Smooth muscle cell (in vitro differentiated cells): ENCODE measurements at regions not wholly inside any gene's neighbourhood (a gene's known extent, or its start where the extent isn't known, plus 50 kb on each side); places are given as distances from the start of the nearest gene placed in this dataset.

Source experiments
- DNase-seq: peaks from one replicate; lab custom pipeline; 2025; ENCODE audit not compliant: unreplicated experiment; lab: John Stamatoyannopoulos, UW
- H2AFZ ChIP-seq: fragments of 200-600 bp; sonication (generic); 2 replicates; pipeline ENCODE4 v1.6.0; 2016; ENCODE audit warnings: antibody characterized with exemption, low read depth, mild to moderate bottlenecking
- H3F3A ChIP-seq: fragments of 200-600 bp; sonication (generic); 2 replicates; pipeline ENCODE4 v1.6.0; 2017; ENCODE audit warnings: antibody characterized with exemption, low read depth
- H3K27ac ChIP-seq: fragments of 200-600 bp; sonication (generic); 2 replicates; pipeline ENCODE4 v1.5.1; 2016; ENCODE audit warnings: low read depth, mild to moderate bottlenecking
- H3K27me3 ChIP-seq: fragments of 200-600 bp; sonication (generic); 2 replicates; pipeline ENCODE4 v1.6.1; 2016; ENCODE audit warnings: low read depth, mild to moderate bottlenecking
- H3K36me3 ChIP-seq: fragments of 200-600 bp; sonication (generic); 2 replicates; pipeline ENCODE4 v1.5.1; 2016; ENCODE audit warnings: low read depth
- H3K4me1 ChIP-seq: fragments of 200-600 bp; sonication (generic); 2 replicates; pipeline ENCODE4 v1.5.1; 2016; ENCODE audit warnings: low read depth
- H3K4me2 ChIP-seq: fragments of 200-600 bp; sonication (generic); 2 replicates; pipeline ENCODE4 v1.6.0; 2016; ENCODE audit warnings: mild to moderate bottlenecking
- H3K4me3 ChIP-seq: fragments of 200-600 bp; sonication (generic); 2 replicates; pipeline ENCODE4 v1.5.1; 2016; ENCODE audit warnings: mild to moderate bottlenecking
- H3K79me2 ChIP-seq: fragments of 200-600 bp; sonication (generic); 2 replicates; pipeline ENCODE4 v1.6.0; 2016; ENCODE audit warnings: low read depth, mild to moderate bottlenecking
- H3K9ac ChIP-seq: fragments of 200-600 bp; sonication (generic); 2 replicates; pipeline ENCODE4 v1.6.0; 2016; ENCODE audit warnings: low read depth
- H3K9me3 ChIP-seq: fragments of 200-600 bp; sonication (generic); replicated peaks from 2 replicates; pipeline ENCODE4 v1.5.1; 2016; ENCODE audit warnings: low read depth
- H4K20me1 ChIP-seq: fragments of 200-600 bp; sonication (generic); 2 replicates; pipeline ENCODE4 v1.6.0; 2016; ENCODE audit warnings: low read depth
- CTCF ChIP-seq: fragments of 200-600 bp; sonication (generic); IDR thresholded peaks from 2 replicates; pipeline ENCODE4 v1.5.1; 2017; ENCODE audit warnings: borderline replicate concordance, mild to moderate bottlenecking, antibody characterized with exemption; ENCODE audit not compliant: insufficient read depth, poor library complexity, severe bottlenecking
- WGBS: methylation state at CpG from one replicate; pipeline ENCODE4 v1.1.7; 2016; ENCODE audit warnings: low lambda C conversion rate; 5-methylcytosine and 5-hydroxymethylcytosine counted together

- Histone ChIP-seq H3K9ac (peak overlapping the region; percentile 71), H3K4me1 (peaks cover 17% of the 10 kb centered on the region), H2AFZ (no peak overlapping the region), H3K27me3 (no peaks in the 10 kb centered on the region), H3F3A (peaks cover 18% of the 10 kb centered on the region), H3K9me3 (no peaks in the 10 kb centered on the region), H3K79me2 (no peaks in the 10 kb centered on the region), H3K27ac (peak overlapping the region; percentile 96), H3K36me3 (no peaks in the 10 kb centered on the region), H4K20me1 (no peaks in the 10 kb centered on the region), H3K4me2 (peak overlapping the region; percentile 72), H3K4me3 (no peak overlapping the region)
- 48% methylated on average over 6 of the region's 6 CpGs for WGBS
- DNase-seq = no peak
- TF ChIP-seq CTCF = no peak
Measured at GRCh38 chr14:31926652-31927347, 150.3 kb upstream of the ARHGAP5 start.

GRCh38 chr14:31927348-31927832 lies 149.7 kb upstream of the ARHGAP5 start:
- DNase-seq = no peak
- peak overlapping the region; percentile 70 for H2AFZ ChIP-seq
- H3K27ac ChIP-seq = peak overlapping the region; percentile 96

GRCh38 chr14:31930070-31930469 lies 147.0 kb upstream of the ARHGAP5 start:
- Histone ChIP-seq H3K36me3 (no peaks in the 10 kb centered on the region), H3F3A (peaks cover 27% of the 10 kb centered on the region), H3K4me3 (no peak overlapping the region), H3K4me2 (no peak overlapping the region), H4K20me1 (no peaks in the 10 kb centered on the region), H3K9me3 (no peaks in the 10 kb centered on the region), H3K79me2 (no peaks in the 10 kb centered on the region), H3K27ac (peak overlapping the region; percentile 75), H2AFZ (no peak overlapping the region), H3K27me3 (no peaks in the 10 kb centered on the region), H3K9ac (peak overlapping the region; percentile 29), H3K4me1 (peaks cover 40% of the 10 kb centered on the region)
- WGBS = 55% methylated on average over 1 of the region's 1 CpG
- no peak for TF ChIP-seq CTCF
- DNase-seq = no peak

More at GRCh38 chr14:31927348-31927832, 149.7 kb upstream of the ARHGAP5 start:
- H3K4me1 ChIP-seq = peaks cover 18% of the 10 kb centered on the region
- peak overlapping the region; percentile 71 for H3K9ac ChIP-seq
- H3K79me2 ChIP-seq = no peaks in the 10 kb centered on the region
- H3K4me2 ChIP-seq = peak overlapping the region; percentile 72
- WGBS = 6% methylated on average over 6 of the region's 6 CpGs
- H3K9me3 ChIP-seq = no peaks in the 10 kb centered on the region
- H3K36me3 ChIP-seq = no peaks in the 10 kb centered on the region
- no peaks in the 10 kb centered on the region for H4K20me1 ChIP-seq
- H3F3A ChIP-seq = peaks cover 24% of the 10 kb centered on the region
- H3K27me3 ChIP-seq = no peaks in the 10 kb centered on the region
- H3K4me3 ChIP-seq = no peak overlapping the region
- no peak for TF ChIP-seq CTCF
